Neural cell (in vitro differentiated cells): ENCODE measurements at regions not wholly inside any gene's neighbourhood (a gene's known extent, or its start where the extent isn't known, plus 50 kb on each side); places are given as distances from the start of the nearest gene placed in this dataset.

Experiments
- CTCF ChIP-seq: fragments of 450-650 bp; IDR thresholded peaks from 2 replicates; pipeline ENCODE4 v1.5.1; 2014; ENCODE audit warnings: antibody characterized with exemption, mild to moderate bottlenecking, moderate library complexity; ENCODE audit not compliant: poor library complexity, severe bottlenecking
- POLR2AphosphoS5 ChIP-seq: IDR thresholded peaks from 2 replicates; pipeline ENCODE4 v1.6.1; 2012
- RAD21 ChIP-seq: fragments of 450-650 bp; conservative IDR thresholded peaks from 2 replicates; pipeline ENCODE4 v1.6.1; 2014; ENCODE audit warnings: antibody characterized with exemption, mild to moderate bottlenecking, moderate library complexity

- TF ChIP-seq CTCF = no peak
- no peak for TF ChIP-seq RAD21
- TF ChIP-seq POLR2AphosphoS5 = no peak
Observed at GRCh38 chr2:199581408-199581807, 123.7 kb upstream of the SATB2 start.
